IMR-90 (cell line): ENCODE measurements at regions not wholly inside any gene's neighbourhood (a gene's known extent, or its start where the extent isn't known, plus 50 kb on each side); places are given as distances from the start of the nearest gene placed in this dataset.

Experiments
- ATAC-seq: fragments of 200-7000 bp; cut with Tn5 transposase; 2 replicates; pipeline ENCODE4 v1.9.1; 2020; ENCODE audit warnings: low read depth, mild to moderate bottlenecking, moderate library complexity
- BruUV-seq: library from RNA; stranded (reverse); fragments of 400-500 nt; replicated peaks from 2 replicates; lab custom pipeline; 2021; lab: Mats Ljungman, UMichigan
- CTCF ChIA-PET: fragments of 300-600 bp; formaldehyde crosslinking; extraction: SDS; loops from one replicate; lab custom pipeline; 2021; ENCODE audit warnings: antibody characterized with exemption; lab: Yijun Ruan, JAX
- POLR2A ChIA-PET: fragments of 300-600 bp; sonication (Branson Sonifier 250); formaldehyde crosslinking; loops from one replicate; lab custom pipeline; 2022; ENCODE audit warnings: antibody characterized with exemption; ENCODE audit not compliant: unreplicated experiment; lab: Charles Lee
- DNase-seq: peaks from one replicate; pipeline ENCODE4 v3.0.0; 2013
- H2AFZ ChIP-seq: replicated peaks from 2 replicates; pipeline ENCODE3; 2013; ENCODE audit warnings: low read length, mild to moderate bottlenecking; ENCODE audit not compliant: poor library complexity
- H2AK5ac ChIP-seq: 2 replicates; pipeline ENCODE4 v1.6.1; 2013; ENCODE audit warnings: low read depth, low read length, inconsistent platforms
- H2AK9ac ChIP-seq: replicated peaks from 2 replicates; pipeline ENCODE3; 2013; ENCODE audit warnings: mild to moderate bottlenecking, low read depth, low read length, moderate library complexity; ENCODE audit not compliant: poor library complexity
- H2BK120ac ChIP-seq: 2 replicates; pipeline ENCODE4 v1.6.1; 2013; ENCODE audit warnings: low read depth, low read length, inconsistent platforms
- H2BK15ac ChIP-seq: 3 replicates; pipeline ENCODE4 v1.6.1; 2013; ENCODE audit warnings: low read depth, low read length, inconsistent platforms
- H2BK20ac ChIP-seq: 2 replicates; pipeline ENCODE4 v1.6.1; 2013; ENCODE audit warnings: low read depth, mild to moderate bottlenecking, inconsistent platforms, low read length, moderate library complexity
- H2BK5ac ChIP-seq: 2 replicates; pipeline ENCODE4 v1.6.1; 2013; ENCODE audit warnings: mild to moderate bottlenecking, low read depth, low read length, inconsistent platforms; ENCODE audit not compliant: poor library complexity, severe bottlenecking
- H3K14ac ChIP-seq: replicated peaks from 2 replicates; pipeline ENCODE4 v1.6.1; 2013; ENCODE audit warnings: low read depth, low read length, inconsistent platforms
- H3K18ac ChIP-seq: 2 replicates; pipeline ENCODE4 v1.6.1; 2013; ENCODE audit warnings: low read depth, low read length, control low read depth
- H3K23ac ChIP-seq: 2 replicates; pipeline ENCODE4 v1.6.1; 2013; ENCODE audit warnings: low read depth, low read length, inconsistent platforms
- H3K27ac ChIP-seq: 2 replicates; pipeline ENCODE4 v1.5.1; 2013; ENCODE audit warnings: mild to moderate bottlenecking, control low read depth, low read length; ENCODE audit not compliant: insufficient read depth
- H3K27me3 ChIP-seq: 2 replicates; pipeline ENCODE4 v1.6.1; 2013; ENCODE audit warnings: low read length; ENCODE audit not compliant: control insufficient read depth, insufficient read depth
- H3K36me3 ChIP-seq: 2 replicates; pipeline ENCODE4 v1.6.1; 2013; ENCODE audit warnings: low read length, mixed read lengths; ENCODE audit not compliant: control insufficient read depth, insufficient read depth
- H3K4ac ChIP-seq: 2 replicates; pipeline ENCODE4 v1.6.1; 2013; ENCODE audit warnings: low read depth, low read length, inconsistent platforms
- H3K4me1 ChIP-seq: 2 replicates; pipeline ENCODE4 v1.6.1; 2013; ENCODE audit warnings: low read length, mixed read lengths; ENCODE audit not compliant: control insufficient read depth, insufficient read depth
- H3K4me2 ChIP-seq: 2 replicates; pipeline ENCODE4 v1.6.1; 2013; ENCODE audit warnings: low read depth, mild to moderate bottlenecking, control low read depth, low read length, moderate library complexity
- H3K4me3 ChIP-seq: 2 replicates; pipeline ENCODE4 v1.5.1; 2013; ENCODE audit warnings: low read depth, mild to moderate bottlenecking, control low read depth, low read length, moderate library complexity; ENCODE audit not compliant: insufficient read depth
- H3K56ac ChIP-seq: 2 replicates; pipeline ENCODE4 v1.6.1; 2013; ENCODE audit warnings: low read length, inconsistent platforms; ENCODE audit not compliant: insufficient read depth; ENCODE audit errors: extremely low read depth
- H3K79me1 ChIP-seq, 2 experiments: 2 replicates each; pipeline ENCODE4 v1.6.1; 2013; ENCODE audit warnings: low read length in 2 of 2, inconsistent platforms in 1 of 2, low read depth in 1 of 2
- H3K9ac ChIP-seq: 2 replicates; pipeline ENCODE4 v1.6.1; 2013; ENCODE audit warnings: low read depth, low read length, control low read depth
- H3K9me1 ChIP-seq: 2 replicates; pipeline ENCODE4 v1.6.1; 2013; ENCODE audit warnings: low read length, inconsistent platforms; ENCODE audit not compliant: insufficient read depth
- H3K9me3 ChIP-seq: 2 replicates; pipeline ENCODE4 v1.6.1; 2013; ENCODE audit warnings: low read length; ENCODE audit not compliant: control insufficient read depth, insufficient read depth
- H4K20me1 ChIP-seq: 2 replicates; pipeline ENCODE4 v1.6.1; 2013; ENCODE audit warnings: low read length, inconsistent platforms; ENCODE audit not compliant: insufficient read depth
- H4K5ac ChIP-seq: 2 replicates; pipeline ENCODE4 v1.6.1; 2013; ENCODE audit warnings: mild to moderate bottlenecking, low read depth, low read length, control low read depth
- H4K8ac ChIP-seq, 2 experiments: 2 replicates each; pipeline ENCODE4 v1.6.1; 2013; ENCODE audit warnings: low read depth in 2 of 2, low read length in 2 of 2, control low read depth in 1 of 2, inconsistent platforms in 1 of 2
- H4K91ac ChIP-seq: 2 replicates; pipeline ENCODE4 v1.6.1; 2013; ENCODE audit warnings: low read depth, low read length, inconsistent platforms; ENCODE audit not compliant: insufficient read depth
- BHLHE40 ChIP-seq: fragments of 150-350 bp; IDR thresholded peaks from 2 replicates; pipeline ENCODE4 v1.6.1; 2016; ENCODE audit warnings: mild to moderate bottlenecking, low read depth, low read length
- CEBPB ChIP-seq: IDR thresholded peaks from 2 replicates; pipeline ENCODE4 v1.6.1; 2012; ENCODE audit warnings: low read depth, low read length, improper control_type of control experiment
- CHD1 ChIP-seq: IDR thresholded peaks from 2 replicates; pipeline ENCODE4 v1.6.1; 2012; ENCODE audit warnings: low read depth, low read length, improper control_type of control experiment
- CTCF ChIP-seq: conservative IDR thresholded peaks from 2 replicates; pipeline ENCODE4 v1.5.1; 2012; ENCODE audit warnings: mild to moderate bottlenecking, low read depth, low read length, improper control_type of control experiment
- FOS ChIP-seq: fragments of 150-350 bp; IDR thresholded peaks from 2 replicates; pipeline ENCODE4 v1.6.1; 2016; ENCODE audit warnings: low read depth, low read length
- MAFK ChIP-seq: IDR thresholded peaks from 2 replicates; pipeline ENCODE4 v1.6.1; 2012; ENCODE audit warnings: low read depth, low read length, improper control_type of control experiment
- MAZ ChIP-seq: IDR thresholded peaks from 2 replicates; pipeline ENCODE4 v1.6.1; 2012; ENCODE audit warnings: low read depth, mild to moderate bottlenecking, low read length, improper control_type of control experiment, moderate library complexity, borderline replicate concordance
- RAD21 ChIP-seq: IDR thresholded peaks from 2 replicates; pipeline ENCODE4 v1.6.1; 2012; ENCODE audit warnings: low read length, improper control_type of control experiment
- RCOR1 ChIP-seq: IDR thresholded peaks from 2 replicates; pipeline ENCODE4 v1.6.1; 2012; ENCODE audit warnings: mild to moderate bottlenecking, low read length, improper control_type of control experiment; ENCODE audit not compliant: insufficient replicate concordance
- SMC3 ChIP-seq: fragments of 150-350 bp; IDR thresholded peaks from 2 replicates; pipeline ENCODE4 v1.6.1; 2016; ENCODE audit warnings: low read depth, mild to moderate bottlenecking, antibody characterized with exemption, low read length, moderate library complexity
- USF2 ChIP-seq: fragments of 150-350 bp; IDR thresholded peaks from 2 replicates; pipeline ENCODE4 v1.6.1; 2017; ENCODE audit warnings: mild to moderate bottlenecking, antibody characterized with exemption, low read length, low read depth
- WGBS, 2 experiments: methylation state at CpG; one replicate each; pipeline versions ENCODE4 v1.1.5 to v1.1.7; 2013; ENCODE audit warnings: missing lambda C conversion rate in 2 of 2; ENCODE audit not compliant: insufficient read length in 1 of 2; ENCODE audit errors: extremely low coverage in 2 of 2; 5-methylcytosine and 5-hydroxymethylcytosine counted together
- dilution Hi-C: fragments of 300-500 bp; cut with HindIII; formaldehyde crosslinking; loops from one replicate; pipeline ENCODE4 v1.14.3; 2018; ENCODE audit warnings: low sequenced_read_pairs; ENCODE audit not compliant: unreplicated experiment
- in situ Hi-C: fragments of 300-500 bp; cut with MboI; formaldehyde crosslinking; loops from 3 replicates; pipeline ENCODE4 v1.14.3; 2019; ENCODE audit warnings: low sequenced_read_pairs, inconsistent platforms, mixed read lengths
- intact Hi-C: fragments of 100-400 bp; cut with micrococcal nuclease; formaldehyde crosslinking; loops from 2 replicates; pipeline ENCODE4 v1.10.0; 2022

- ChIA-PET POLR2A (no interaction called here), CTCF (no interaction called here)
- 80% methylated on average over 2 of the region's 7 CpGs; no CpG with 5 or more reads in 1 of the 2 experiments for WGBS, 2 experiments
- H3K23ac ChIP-seq: no peak overlapping the region
- H2AFZ ChIP-seq: no peak overlapping the region
- intact Hi-C loops: no loop called here
- H3K27me3 ChIP-seq: no peaks in the 10 kb centered on the region
- no peaks in the 10 kb centered on the region for H3K9me1 ChIP-seq
- H2AK9ac ChIP-seq: no peak overlapping the region
- no peaks in the 10 kb centered on the region for H3K79me1 ChIP-seq
- H4K8ac ChIP-seq: no peak overlapping the region
- no peak for ATAC-seq
- TF ChIP-seq BHLHE40 (no peak), FOS (no peak), CEBPB (no peak), USF2 (no peak), CHD1 (no peak), MAFK (no peak), CTCF (no peak), SMC3 (no peak), RAD21 (no peak), MAZ (no peak), RCOR1 (no peak)
- no TSS peak for BruUV-seq
- peaks cover 7% of the 10 kb centered on the region; the same call in 1 of the 2 replicates for H3K9me3 ChIP-seq
- no peaks in the 10 kb centered on the region for H3K36me3 ChIP-seq
- H3K4me3 ChIP-seq: no peak overlapping the region
- H3K4ac ChIP-seq: no peak overlapping the region
- H3K18ac ChIP-seq: no peak overlapping the region
- H3K4me2 ChIP-seq: no peak overlapping the region
- H2AK5ac ChIP-seq: no peak overlapping the region
- H2BK5ac ChIP-seq: no peak overlapping the region
- H2BK15ac ChIP-seq: no peak overlapping the region
- H4K91ac ChIP-seq: no peak overlapping the region
- H3K9ac ChIP-seq: no peak overlapping the region
- H2BK20ac ChIP-seq: no peak overlapping the region
- in situ Hi-C loops: no loop called here
- DNase-seq: no peak
- H3K27ac ChIP-seq: no peak overlapping the region
- H3K56ac ChIP-seq: no peak overlapping the region
- no peak overlapping the region for H3K14ac ChIP-seq
- no peak overlapping the region for H4K5ac ChIP-seq
- no peaks in the 10 kb centered on the region for H3K4me1 ChIP-seq
- dilution Hi-C loops: no loop called here
- no peaks in the 10 kb centered on the region for H4K20me1 ChIP-seq
- H2BK120ac ChIP-seq: no peak overlapping the region
Observed at GRCh38 chr3:139814646-139815045, 120.3 kb upstream of the CLSTN2 start.
